Dedifferentiated amniotic fluid mesenchymal stem cell (primary cell): ENCODE measurements at regions not wholly inside any gene's neighbourhood (a gene's known extent, or its start where the extent isn't known, plus 50 kb on each side); places are given as distances from the start of the nearest gene placed in this dataset.
"Not testable (repeated sequence)": the region's sequence is repeated elsewhere in the genome, so short reads cannot be mapped to it uniquely, and the experiment has no call there.

ENCODE experiments used
- DNase-seq: peaks from one replicate; pipeline ENCODE4 v3.0.0-alpha.2; 2016; ENCODE audit errors: extremely low spot score

DNA sequence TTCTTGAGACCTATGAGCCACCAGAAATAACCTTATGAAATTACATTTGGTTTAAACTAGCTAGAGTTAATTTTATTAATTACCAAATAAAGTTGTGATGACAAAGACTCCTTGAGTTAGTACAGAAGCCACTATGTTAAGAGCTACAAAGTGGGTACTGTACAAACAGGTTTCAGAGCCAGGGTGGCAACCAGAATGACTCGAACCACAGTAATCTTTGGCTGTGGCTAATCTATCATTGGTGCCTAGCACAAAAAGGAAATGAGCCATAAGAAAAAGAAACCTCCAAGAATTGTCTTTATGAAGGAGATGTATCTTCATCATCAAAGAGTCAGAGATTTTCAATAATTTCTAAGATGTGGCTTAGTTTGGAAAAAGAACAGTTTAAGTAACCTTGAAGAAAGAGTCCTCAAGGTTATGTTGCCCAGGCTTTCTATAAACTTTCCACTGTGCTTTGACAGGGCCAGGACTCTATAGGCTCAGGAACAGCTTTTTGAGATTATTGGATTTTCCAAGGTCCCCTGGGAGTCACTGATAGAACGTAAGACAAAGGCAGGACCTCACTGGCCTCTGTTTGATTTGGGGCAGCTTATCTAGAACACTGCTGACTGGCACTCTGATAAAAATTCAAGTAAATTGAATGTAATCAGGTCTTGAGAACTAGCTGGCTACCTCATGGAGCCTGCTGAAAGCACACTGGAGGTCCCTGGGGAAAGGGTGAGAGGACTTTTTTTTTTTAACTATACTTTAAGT, 777.7 kb downstream of the STIM2 start:
- DNase-seq, result no peak

DNA sequence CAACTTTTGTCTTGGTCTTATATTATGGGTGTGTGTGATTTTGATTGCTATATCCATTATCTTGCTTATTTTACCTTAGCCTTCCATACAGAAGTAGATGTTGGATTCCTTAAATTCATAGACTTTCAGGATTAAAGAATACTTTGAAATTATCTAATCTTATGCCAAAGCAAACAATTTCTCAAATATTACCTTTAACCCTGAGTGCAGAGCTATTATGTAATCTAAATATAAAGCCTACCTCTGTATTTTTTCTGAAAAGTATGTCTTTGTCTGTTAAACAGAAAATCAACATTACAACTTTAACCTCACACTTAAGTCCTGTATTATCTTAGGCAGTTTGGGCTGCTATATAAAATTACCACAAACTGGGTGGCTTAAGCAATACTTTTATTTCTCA, 782.5 kb downstream of the STIM2 start:
- DNase-seq, result no peak

DNA sequence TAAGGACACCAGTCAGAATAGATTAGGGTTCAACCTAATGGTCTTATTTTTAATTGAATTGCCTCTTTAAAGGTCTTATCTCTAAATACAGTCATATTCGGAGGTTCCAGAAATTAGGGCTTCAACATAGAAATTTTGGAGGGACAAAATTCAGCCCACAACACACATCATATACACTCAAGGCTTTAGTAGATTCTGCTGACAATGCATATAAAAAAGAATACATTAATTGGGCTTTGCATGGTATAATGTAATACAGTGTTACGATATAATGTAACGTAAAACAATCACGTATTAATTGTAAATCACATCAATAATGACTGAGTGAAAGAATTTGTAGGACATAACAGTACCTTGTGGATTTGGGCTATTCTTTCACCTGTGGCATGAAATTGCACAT, 787.8 kb downstream of the STIM2 start:
- DNase-seq, result no peak

DNA sequence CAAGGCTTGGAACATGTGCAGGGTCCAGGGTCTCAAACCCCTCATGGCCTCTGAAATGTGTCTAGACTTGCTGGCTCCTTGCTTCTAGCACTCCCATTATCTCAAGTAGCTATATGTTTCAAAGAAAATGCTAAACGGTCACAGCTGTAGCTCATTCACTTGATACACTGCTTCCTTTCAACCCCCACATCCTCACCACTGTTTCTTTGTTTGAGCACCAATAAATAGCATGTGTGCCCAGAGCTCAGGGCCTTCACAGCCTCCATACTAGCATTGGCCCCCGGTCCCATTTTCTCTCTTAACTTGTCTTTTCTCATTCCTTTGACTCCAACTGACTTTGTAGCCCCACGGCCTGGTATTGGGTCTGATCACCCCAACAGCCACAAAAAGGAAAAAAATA, 801.8 kb downstream of the STIM2 start:
- no peak for DNase-seq

DNA sequence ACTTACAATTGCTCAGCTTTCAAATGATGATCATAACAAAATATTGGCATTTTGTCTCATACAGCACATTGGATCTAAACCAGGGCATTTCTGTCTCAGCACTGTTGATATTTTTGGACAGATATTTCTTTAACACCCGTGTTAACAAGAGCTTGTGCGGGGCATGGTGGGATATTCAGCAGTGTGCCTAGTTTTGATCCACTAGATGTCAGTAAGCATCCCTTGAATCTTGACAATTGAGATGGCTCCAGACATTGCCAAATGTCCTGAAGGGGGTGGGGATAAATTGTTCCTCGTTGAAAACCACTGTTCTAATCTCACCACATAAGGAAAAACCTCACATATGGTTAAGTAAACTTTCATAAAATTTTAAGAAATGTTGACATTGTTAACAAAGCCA, 806.3 kb downstream of the STIM2 start:
- DNase-seq, result no peak

DNA sequence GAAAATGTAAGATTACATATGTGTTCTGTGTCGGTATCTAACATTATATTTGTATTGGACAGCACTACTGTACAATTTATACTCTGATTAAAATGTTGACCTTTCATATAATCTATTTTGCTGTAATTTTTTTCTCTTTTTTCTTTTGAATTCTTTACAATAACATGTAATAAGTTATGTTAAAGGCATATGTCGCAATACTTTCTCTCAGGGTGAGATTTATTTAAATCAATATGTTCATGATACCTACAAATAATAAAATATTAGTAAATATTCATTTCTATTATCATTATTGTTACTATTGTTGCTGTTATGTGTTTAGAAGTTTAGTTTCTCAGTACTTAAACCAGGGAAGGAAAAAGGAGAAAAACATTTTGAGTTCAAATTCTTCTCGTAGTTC, 807.4 kb downstream of the STIM2 start:
- no peak for DNase-seq

DNA sequence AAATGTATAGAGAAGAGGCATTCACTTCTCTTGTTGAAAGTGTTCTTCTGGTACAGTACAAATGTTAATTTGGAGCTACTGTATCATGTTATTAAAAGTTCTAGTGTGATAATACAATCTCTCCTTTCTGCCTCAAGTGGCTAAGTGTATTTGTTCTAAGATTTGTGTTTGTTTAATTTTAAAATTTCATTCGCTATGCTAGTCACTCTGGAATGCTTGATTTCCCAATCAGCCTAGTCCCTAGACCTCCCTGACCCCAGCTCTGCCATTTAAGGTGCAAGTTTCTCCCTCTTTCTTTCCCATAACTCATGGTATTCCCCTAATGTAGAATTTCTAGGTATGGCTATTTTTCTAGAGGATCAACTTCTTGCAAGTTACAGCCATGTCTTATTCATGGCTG, 817.4 kb downstream of the STIM2 start:
- no peak for DNase-seq

DNA sequence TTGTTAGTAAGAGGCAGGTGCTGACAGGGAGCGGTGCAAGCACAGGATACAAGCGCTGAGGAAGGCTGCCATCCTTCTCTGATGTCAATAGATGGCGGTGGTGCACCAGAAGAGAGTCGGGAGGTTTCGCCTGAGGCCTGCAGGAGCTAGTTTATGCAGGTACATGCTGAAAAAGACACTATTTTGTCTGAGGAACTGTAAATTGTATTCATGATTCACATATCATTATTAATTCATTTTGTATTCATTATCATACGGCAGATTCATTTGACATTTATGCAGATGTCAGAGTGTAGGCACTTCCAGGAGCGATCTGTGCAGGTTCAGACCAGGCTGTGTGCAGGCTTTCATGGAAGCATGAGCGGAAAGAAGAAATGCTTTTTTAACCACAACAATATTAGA, 824.0 kb downstream of the STIM2 start:
- DNase-seq, result peak; percentile 35

DNA sequence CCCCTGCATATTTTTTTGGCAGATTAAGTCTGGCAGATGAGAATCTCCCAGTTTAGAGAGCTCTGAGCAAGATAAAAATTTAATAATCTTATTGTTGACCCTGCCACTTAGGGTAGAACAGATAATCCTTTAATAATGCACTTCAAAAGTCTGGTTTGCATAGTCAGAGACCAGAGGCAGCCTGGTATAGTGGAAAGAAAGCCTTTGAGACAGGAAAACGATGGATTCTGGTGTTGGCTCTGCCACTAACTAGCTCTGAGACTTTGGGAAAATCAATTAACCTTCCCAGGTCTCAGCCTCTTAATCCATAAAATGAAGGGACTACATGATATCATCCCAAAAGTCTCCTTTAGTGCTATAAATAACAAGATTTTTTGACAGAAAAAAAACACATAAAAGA, 824.5 kb downstream of the STIM2 start:
- no peak for DNase-seq

DNA sequence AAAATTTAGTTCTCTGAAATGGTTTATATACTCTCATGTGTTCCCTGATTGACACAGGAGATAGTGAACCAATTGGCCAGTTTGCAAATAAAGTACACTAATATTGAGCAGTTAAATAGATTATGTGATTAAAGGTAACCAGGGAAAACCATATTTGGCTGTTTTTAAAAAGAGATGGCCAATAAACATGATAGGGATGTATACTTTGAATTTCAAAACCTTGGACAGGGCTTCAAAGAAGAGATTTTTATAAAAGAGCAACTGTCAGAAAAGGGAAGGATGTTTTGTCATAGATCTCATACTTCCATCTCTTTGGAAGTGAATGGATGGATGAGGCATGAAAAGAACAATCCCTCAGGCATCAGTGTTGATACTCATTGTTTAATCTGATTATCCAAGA, 825.3 kb downstream of the STIM2 start:
- no peak for DNase-seq

DNA sequence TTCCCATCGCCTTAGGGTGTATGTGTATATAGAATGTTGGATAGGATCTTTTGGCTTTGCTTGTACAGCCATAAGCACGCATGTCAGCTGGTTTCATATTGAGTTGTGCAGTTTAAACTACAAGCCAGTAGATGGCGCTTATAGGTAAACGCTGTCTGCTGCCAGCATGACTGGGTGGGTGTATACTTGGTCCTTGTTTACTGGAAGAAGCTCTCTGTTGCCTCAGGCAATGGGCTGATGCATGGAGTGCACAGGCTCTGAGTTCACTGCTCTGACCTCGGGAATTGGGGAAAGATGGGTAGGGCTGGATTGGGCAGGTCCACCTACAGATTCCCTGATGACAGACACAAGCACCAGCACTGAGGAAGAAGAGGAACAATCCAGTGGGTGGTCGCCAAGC, 831.5 kb downstream of the STIM2 start:
- no peak for DNase-seq

DNA sequence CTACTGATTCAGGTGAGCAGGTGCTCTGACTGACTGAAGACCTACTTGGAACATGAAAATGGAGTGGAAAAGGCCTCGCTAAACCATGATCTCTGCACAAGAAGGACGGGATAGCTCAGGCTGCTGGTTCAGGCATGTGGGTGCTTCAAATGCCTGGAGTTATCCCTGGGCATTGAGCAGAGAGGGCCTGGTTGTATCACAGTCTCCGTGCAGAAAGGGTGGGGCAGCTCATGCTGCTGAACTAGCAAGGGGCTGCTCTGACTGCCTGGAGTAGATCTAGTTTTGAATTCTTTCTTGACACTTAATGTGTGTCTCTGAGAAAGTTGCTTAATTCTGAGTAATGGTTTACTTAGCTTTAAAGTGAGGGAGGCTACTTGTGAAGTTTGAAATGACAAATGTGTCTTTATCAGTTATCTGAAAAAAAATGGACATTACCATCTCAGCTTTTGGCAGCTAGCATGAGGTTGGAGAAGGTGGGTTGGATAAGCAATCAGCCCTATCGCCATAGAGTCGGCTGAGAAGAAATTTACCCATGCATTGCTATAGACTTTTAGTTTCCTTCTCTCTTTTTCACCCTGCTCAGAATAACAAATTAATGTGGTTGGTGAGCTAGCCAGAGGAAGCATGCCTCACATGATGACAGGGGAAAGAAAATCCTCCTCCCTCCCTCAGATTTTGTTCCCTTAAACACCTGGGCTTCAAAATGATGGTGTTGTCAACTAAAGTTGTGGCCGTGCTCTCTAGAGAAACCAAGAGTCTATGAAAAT, 832.4 kb downstream of the STIM2 start:
- DNase-seq, result no peak

DNA sequence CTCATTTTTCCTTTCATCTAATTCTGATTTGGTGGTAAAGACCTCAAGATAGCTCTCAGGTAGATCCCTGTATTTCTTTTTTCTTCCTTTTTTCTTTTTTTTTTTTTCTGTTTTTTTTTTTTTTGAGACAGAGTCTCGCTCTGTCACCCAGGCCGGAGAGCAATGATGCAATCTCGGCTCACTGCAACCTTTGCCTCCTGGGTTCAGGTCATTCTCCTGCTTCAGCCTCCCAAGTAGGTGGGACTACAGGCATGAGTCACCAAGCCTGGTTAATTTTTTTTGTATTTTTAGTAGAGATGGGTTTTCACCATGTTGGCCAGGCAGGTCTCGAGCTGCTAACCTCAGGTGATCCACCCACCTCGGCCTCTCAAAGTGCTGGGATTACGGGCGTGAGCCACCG, 835.6 kb downstream of the STIM2 start:
- DNase-seq, result not testable (repeated sequence)

DNA sequence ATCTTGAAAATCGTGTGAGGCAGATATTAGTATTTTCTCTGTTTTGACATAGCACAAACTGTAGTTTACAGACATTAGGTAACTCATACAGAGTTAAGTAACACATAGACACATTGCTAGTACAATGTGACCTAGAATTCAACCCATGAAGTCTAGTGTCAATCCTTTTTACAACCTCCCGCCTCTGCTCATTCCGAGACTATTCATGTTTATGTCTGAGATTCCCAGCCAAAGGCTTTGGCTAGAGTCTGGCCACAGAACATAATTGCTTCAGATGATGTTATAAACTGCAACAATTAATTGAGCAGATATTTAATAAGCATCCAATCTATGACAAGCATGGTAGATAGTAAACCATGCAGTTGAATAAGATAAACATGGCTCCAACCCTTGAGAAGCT, 841.0 kb downstream of the STIM2 start:
- DNase-seq, result no peak

DNA sequence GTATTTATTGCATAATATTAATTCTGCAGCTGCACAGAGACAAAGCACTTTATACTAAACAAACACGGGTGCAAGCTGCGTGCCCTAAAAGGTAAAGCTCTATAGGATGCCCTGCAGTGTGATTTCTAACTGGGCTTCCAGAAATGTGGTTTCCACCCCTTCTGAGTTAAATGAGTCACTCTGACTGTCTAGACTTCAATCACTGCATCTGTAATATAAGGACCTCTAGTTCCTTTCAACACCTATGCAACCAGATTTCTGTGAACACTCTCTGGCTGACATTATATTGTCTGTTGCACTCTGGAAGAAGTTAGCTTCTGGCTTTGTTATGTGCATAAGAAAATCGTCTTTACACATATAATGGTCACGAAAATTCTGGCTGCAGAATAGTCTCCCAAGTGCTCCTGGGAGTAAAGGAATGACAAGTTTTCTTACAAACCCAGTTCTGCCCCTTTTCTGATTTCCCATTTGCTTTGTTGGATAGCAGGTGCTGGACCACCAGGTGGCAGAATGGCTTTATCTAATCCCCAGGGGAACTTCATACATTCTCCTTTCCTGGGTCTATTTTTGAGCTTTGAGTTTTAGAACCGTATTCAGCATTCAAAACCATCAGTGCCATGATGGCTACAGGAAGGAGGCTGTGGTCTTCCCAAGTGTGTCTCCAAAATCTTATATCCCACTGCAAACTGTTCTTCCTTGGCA, 842.2 kb downstream of the STIM2 start:
- no peak for DNase-seq

DNA sequence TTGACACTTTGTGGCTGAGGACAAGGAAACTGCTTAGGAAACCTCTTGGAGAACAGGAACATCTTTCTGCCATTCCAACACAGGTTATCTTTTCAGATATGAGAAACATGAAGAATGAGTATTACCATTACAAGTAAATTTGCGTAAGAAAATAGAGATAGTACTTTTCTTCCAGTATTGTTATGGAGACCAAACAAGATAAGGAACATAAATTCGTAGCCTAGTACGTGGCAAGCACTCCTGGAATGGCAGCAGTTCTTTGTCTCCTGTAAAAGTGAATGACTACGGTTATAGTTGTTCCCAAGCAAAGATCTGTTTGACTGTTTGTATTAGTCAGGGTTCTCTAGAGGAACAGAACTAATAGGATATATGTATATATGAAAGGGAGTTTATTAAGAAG, 843.1 kb downstream of the STIM2 start:
- DNase-seq, result no peak

DNA sequence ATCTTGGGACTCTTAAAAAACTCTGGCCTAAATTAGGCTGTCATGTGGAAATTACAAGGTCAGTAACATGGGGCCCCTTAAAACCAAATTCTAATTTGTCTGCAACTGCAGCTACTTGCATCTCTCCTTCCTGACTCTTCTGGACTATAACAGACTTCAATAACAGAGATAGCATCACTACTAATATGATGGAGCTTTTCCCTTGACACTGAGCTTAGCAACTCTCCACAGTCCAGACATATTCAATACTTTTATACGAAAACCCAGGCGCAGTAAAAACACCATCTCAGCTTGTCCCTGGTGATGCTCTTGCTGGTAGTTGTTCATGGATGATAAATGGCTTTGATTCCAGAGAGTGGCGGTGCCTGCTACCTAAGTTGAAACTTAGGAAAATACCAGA, 850.4 kb downstream of the STIM2 start:
- no peak for DNase-seq

DNA sequence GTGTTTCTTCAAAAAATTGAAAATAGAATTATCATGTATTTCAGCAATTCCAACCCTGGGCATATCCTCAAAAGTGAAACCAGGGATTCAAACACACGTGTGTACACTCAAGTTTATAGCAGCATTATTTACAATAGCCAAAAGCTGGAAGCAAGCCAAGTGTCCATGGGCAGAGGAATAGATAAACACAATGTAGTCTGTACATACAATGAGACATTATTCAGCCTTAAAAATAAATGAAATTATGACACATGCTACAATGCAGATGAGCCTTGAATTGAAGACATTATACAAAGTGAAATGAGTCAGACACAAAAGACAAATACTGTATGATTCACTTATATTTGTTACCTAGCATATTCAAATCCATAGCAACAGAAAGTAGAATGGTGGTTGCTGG, 853.4 kb downstream of the STIM2 start:
- DNase-seq, result no peak

DNA sequence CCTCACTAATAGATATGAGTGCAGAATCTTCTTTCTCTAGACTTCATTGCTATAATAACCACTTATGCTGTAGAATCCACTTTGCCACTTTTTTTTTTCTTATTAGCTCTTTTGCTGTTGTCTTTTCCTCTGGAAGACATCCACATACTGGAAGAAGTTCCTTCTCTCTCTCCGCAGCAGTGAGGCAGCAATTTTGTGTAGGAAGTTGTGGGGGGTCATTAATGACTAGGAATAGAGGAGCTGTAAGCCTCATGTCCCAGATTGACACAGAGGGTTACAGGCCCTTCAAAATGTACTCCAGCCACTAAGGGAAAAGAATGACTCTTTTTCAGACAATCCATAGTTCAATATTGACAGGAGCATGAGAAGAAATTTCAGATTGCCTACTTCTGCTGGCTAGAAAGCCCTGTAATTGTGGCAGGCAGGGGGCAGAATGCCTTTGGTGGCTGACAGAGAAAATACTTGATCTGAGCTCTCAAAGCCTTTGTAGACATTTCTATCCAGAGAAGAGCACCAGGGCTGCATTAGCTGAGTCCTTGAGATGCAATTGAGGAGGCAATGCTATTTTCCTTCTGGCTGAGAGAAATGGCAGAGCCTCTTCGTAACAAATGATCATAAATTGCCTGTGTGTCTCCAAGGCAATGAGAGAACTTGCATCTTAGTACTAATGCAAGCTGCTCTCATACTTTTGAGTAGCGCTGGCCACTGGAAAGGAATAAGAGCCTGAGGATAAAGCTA, 856.2 kb downstream of the STIM2 start:
- no peak for DNase-seq

DNA sequence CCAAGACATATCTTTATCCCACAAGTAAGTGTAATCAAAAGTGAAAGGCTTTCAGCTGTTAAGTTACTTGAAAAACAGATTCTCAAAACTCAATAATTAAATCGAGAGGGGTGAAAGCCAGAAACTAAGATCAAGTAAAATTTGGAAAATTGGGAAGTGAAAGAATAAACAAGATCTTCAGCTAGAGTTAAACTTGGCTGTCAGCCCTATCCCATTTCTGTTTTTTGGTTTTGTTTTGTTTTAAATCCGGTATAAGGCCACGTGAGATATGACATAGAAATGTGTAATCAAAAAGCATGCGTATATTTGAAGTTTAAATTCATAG, 856.8 kb downstream of the STIM2 start:
- no peak for DNase-seq

DNA sequence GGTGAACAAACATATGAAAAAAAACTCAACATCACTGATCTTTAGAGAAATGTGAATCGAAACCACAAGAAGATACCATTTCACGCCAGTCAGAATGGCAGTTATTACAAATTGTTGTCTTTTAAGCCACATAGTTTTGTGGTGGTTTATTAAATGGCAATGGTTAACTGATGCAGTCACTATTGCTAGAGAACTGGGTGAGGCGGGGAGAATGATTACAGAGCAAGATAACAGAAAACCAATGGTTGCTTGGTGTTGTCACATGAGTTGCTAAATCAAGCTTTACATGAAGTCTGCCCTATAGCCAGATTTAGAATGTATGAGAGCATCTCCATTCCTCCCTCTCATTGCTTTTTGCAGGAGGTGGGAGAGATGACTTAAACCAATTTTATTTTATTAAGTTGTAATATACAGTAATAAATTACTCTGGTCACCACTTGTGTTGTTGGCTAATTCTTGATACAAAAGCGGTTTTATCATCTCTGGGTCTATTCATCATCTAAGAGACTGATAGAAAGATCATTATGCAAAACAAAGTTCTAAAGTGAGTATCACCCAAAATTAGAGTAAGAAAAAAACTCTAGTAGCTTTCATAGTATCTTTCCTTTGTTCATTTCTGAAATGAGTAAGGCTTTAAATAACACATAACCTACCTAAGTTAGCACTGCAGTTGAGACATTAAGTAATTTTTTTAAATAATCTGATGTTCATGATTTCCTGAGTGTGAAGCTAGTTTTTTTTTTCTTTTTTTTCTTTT, 859.5 kb downstream of the STIM2 start:
- DNase-seq, result no peak

DNA sequence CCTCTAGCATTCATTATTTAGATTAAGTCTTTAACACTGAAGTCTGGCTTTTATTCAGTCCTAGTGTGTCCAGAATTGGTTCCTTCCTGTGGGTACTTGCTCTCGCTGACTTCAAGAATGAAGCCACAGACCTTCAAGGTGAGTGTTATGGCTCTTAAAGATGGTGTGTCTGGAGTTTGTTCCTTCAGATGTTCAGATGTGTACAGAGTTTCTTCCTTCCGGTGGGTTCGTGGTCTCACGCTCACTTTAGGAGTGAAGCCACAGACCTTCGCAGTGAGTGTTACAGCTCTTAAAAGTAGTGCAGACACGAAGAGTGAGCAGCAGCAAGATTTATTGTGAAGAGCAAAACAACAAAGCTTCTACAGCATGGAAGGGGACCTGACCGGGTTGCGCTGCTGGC, 860.6 kb downstream of the STIM2 start:
- no peak for DNase-seq
